ENCODE measurements at regions not wholly inside any gene's neighbourhood (a gene's known extent, or its start where the extent isn't known, plus 50 kb on each side); places are given as distances from the start of the nearest gene placed in this dataset.

DNA sequence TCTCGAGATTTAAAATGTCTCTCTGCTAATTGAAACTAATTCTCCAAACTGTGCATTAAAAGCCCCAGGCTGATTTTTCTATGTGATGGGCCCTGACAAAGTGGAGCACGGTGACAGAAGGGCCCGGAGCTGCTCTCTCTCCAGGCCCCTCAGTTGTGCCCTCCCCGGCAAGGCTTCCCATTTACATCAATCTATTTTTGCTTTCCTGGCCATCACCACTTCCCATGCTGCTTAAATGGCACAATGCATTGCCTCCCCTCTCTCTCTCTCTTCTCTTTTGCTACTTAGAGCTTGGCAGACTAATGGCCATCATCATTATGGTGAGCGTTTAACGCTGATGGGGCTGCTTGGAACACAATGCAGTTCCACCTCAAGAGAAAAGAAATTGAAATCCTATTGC, 270.7 kb upstream of the DIO3 start:
- no peak for TF ChIP-seq POLR2A (IDR thresholded peaks at IDR 0.05; ENCODE audit: low read depth, low read length)
- no peak for TF ChIP-seq POLR2AphosphoS5 (IDR thresholded peaks at IDR 0.05; ENCODE audit: low read depth, low read length)
